ENCODE measurements at regions not wholly inside any gene's neighbourhood (a gene's known extent, or its start where the extent isn't known, plus 50 kb on each side); places are given as distances from the start of the nearest gene placed in this dataset.
"Not testable (repeated sequence)": the region's sequence is repeated elsewhere in the genome, so short reads cannot be mapped to it uniquely, and the experiment has no call there.

DNA sequence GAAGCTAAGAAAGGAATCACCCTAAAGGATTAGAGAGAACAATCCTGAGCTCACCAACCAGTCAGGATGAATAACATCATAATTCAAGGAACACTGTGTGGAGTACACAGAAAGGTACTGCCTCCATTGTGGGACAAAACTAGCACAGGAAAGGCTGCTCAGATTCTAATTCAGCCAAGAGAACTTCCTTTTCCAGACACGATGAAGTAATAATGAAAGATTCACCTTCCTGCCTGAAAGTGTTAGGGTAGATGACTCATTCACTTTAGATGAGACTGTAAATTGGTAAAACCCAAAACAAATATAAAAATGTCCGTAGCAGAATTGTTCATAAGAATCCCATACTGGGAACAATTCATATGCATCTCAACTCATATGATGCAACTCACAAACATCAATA, 167.2 kb downstream of the CDC14C start:
- Histone ChIP-seq H3K27ac (ENCODE audit: low read depth, low read length) (no peak overlapping the region), H3K4me1 (ENCODE audit: insufficient read depth, low read length) (no peaks in the 10 kb centered on the region), H3K4me3 (ENCODE audit: insufficient read depth, low read length) (no peak overlapping the region), H3K4me2 (ENCODE audit: insufficient read depth, low read length) (no peak overlapping the region), H3K36me3 (ENCODE audit: insufficient read depth, low read length) (no peaks in the 10 kb centered on the region), H2AFZ (ENCODE audit: low read length) (no peak overlapping the region), H3K9me3 (ENCODE audit: low read depth, low read length) (no peaks in the 10 kb centered on the region), H3K79me2 (ENCODE audit: insufficient read depth, low read length) (no peaks in the 10 kb centered on the region), H4K20me1 (ENCODE audit: insufficient read depth, low read length) (no peaks in the 10 kb centered on the region), H3K27me3 (ENCODE audit: insufficient read depth, low read length) (no peaks in the 10 kb centered on the region)
- no peak for DNase-seq (ENCODE audit: insufficient read length, low spot score, missing footprints)
- no peak for TF ChIP-seq CTCF (IDR thresholded peaks at IDR 0.05; ENCODE audit: extremely low read depth, low read depth, low read length)

- H3K36me3 ChIP-seq (ENCODE audit: insufficient read depth, low read length), result no peaks in the 10 kb centered on the region
Observed at GRCh38 chr7:49093218-49093617, 168.9 kb downstream of the CDC14C start.

DNA sequence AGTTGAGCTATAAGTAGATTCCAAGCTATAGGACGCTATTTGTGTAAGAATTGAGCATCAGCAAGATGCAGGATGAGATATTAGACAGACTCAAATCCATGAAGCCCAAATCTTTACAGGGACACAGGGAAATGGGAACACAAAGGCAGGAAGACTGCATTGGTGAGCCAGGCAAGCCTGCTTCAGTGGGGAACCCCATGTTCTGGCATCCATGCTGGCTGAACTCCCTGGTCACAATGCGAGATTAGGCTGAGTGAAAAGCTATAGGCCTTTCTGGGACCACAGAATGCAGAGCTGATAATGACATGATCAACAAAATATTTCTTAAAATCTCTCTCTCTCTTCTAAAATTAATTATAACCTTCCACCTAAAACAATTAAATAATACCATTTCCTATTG, 170.5 kb downstream of the CDC14C start:
- H3K4me3 ChIP-seq (ENCODE audit: insufficient read depth, low read length), result no peak overlapping the region
- H3K27ac ChIP-seq (ENCODE audit: low read depth, low read length), result no peak overlapping the region
- no peak for DNase-seq (ENCODE audit: insufficient read length, low spot score, missing footprints)
- no peaks in the 10 kb centered on the region for H3K36me3 ChIP-seq (ENCODE audit: insufficient read depth, low read length)
- no peak for TF ChIP-seq CTCF (IDR thresholded peaks at IDR 0.05; ENCODE audit: extremely low read depth, low read depth, low read length)
- H3K27me3 ChIP-seq (ENCODE audit: insufficient read depth, low read length), result no peaks in the 10 kb centered on the region
- H4K20me1 ChIP-seq (ENCODE audit: insufficient read depth, low read length), result no peaks in the 10 kb centered on the region
- no peak overlapping the region for H3K4me2 ChIP-seq (ENCODE audit: insufficient read depth, low read length)
- no peaks in the 10 kb centered on the region for H3K9me3 ChIP-seq (ENCODE audit: low read depth, low read length)
- H3K4me1 ChIP-seq (ENCODE audit: insufficient read depth, low read length), result no peaks in the 10 kb centered on the region
- H3K79me2 ChIP-seq (ENCODE audit: insufficient read depth, low read length), result no peaks in the 10 kb centered on the region
- H2AFZ ChIP-seq (ENCODE audit: low read length), result no peak overlapping the region

More at GRCh38 chr7:49093218-49093617, 168.9 kb downstream of the CDC14C start:
- no peaks in the 10 kb centered on the region for H3K79me2 ChIP-seq (ENCODE audit: insufficient read depth, low read length)
- no peaks in the 10 kb centered on the region for H4K20me1 ChIP-seq (ENCODE audit: insufficient read depth, low read length)
- H3K4me1 ChIP-seq (ENCODE audit: insufficient read depth, low read length), result no peaks in the 10 kb centered on the region
- H3K4me2 ChIP-seq (ENCODE audit: insufficient read depth, low read length), result no peak overlapping the region
- no peak overlapping the region for H3K27ac ChIP-seq (ENCODE audit: low read depth, low read length)
- H2AFZ ChIP-seq (ENCODE audit: low read length), result no peak overlapping the region
- no peaks in the 10 kb centered on the region for H3K27me3 ChIP-seq (ENCODE audit: insufficient read depth, low read length)
- H3K9me3 ChIP-seq (ENCODE audit: low read depth, low read length), result no peaks in the 10 kb centered on the region
- H3K4me3 ChIP-seq (ENCODE audit: insufficient read depth, low read length), result no peak overlapping the region
- TF ChIP-seq CTCF (IDR thresholded peaks at IDR 0.05; ENCODE audit: extremely low read depth, low read depth, low read length), result no peak
- no peak for DNase-seq (ENCODE audit: insufficient read length, low spot score, missing footprints)

- H3K36me3 ChIP-seq (ENCODE audit: insufficient read depth, low read length), result no peaks in the 10 kb centered on the region
- no peaks in the 10 kb centered on the region for H3K4me1 ChIP-seq (ENCODE audit: insufficient read depth, low read length)
- H3K27ac ChIP-seq (ENCODE audit: low read depth, low read length), result no peak overlapping the region
- H3K4me2 ChIP-seq (ENCODE audit: insufficient read depth, low read length), result no peak overlapping the region
- no peak overlapping the region for H2AFZ ChIP-seq (ENCODE audit: low read length)
- no peak for DNase-seq (ENCODE audit: insufficient read length, low spot score, missing footprints)
- H3K9me3 ChIP-seq (ENCODE audit: low read depth, low read length), result no peaks in the 10 kb centered on the region
- no peak overlapping the region for H3K4me3 ChIP-seq (ENCODE audit: insufficient read depth, low read length)
- H4K20me1 ChIP-seq (ENCODE audit: insufficient read depth, low read length), result no peaks in the 10 kb centered on the region
- H3K79me2 ChIP-seq (ENCODE audit: insufficient read depth, low read length), result no peaks in the 10 kb centered on the region
- no peaks in the 10 kb centered on the region for H3K27me3 ChIP-seq (ENCODE audit: insufficient read depth, low read length)
- no peak for TF ChIP-seq CTCF (IDR thresholded peaks at IDR 0.05; ENCODE audit: extremely low read depth, low read depth, low read length)
Observed at GRCh38 chr7:49099587-49100326, 175.4 kb downstream of the CDC14C start.

DNA sequence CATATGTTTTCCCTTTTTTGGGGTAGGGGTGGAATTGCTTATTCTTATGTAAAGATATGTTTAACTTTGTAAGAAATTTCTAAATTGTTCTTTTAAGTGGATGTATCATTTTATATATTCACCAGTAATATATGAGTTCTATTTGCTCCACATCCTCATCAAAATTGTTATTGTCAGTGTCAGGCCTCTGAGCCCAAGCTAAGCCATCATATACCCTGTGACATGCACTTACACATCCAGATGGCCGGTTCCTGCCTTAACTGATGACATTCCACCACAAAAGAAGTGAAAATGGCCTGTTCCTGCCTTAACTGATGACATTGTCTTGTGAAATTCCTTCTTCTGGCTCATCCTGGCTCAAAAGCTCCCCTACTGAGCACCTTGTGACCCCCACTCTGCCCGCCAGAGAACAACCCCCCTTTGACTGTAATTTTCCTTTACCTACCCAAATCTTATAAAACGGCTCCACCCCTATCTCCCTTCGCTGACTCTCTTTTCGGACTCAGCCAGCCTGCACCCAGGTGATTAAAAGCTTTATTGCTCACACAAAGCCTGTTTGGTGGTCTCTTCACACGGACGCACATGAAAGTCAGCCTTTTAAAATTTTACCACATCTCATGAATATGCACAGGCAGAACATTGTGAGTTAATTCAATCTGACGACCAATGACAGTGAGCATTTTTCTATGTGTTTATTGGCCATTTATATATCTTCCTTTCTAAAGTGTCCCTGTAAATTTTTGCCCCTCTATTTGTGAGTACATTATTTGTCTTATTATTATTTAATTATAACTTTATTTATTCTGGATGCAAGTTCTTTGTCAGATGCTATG, 176.8 kb downstream of the CDC14C start:
- H3K27me3 ChIP-seq (ENCODE audit: insufficient read depth, low read length); H3K9me3 ChIP-seq (ENCODE audit: low read depth, low read length); H2AFZ ChIP-seq (ENCODE audit: low read length); H4K20me1 ChIP-seq (ENCODE audit: insufficient read depth, low read length); H3K4me1 ChIP-seq (ENCODE audit: insufficient read depth, low read length); H3K4me3 ChIP-seq (ENCODE audit: insufficient read depth, low read length); DNase-seq (ENCODE audit: insufficient read length, low spot score, missing footprints); H3K79me2 ChIP-seq (ENCODE audit: insufficient read depth, low read length); H3K27ac ChIP-seq (ENCODE audit: low read depth, low read length); H3K36me3 ChIP-seq (ENCODE audit: insufficient read depth, low read length); H3K4me2 ChIP-seq (ENCODE audit: insufficient read depth, low read length): not testable (repeated sequence)
